NCI-H1092 (cell line): ENCODE measurements at regions not wholly inside any gene's neighbourhood (a gene's known extent, or its start where the extent isn't known, plus 50 kb on each side); places are given as distances from the start of the nearest gene placed in this dataset.

Experiments
- DNase-seq: peaks from one replicate; lab custom pipeline; 2025; lab: John Stamatoyannopoulos, UW

DNA sequence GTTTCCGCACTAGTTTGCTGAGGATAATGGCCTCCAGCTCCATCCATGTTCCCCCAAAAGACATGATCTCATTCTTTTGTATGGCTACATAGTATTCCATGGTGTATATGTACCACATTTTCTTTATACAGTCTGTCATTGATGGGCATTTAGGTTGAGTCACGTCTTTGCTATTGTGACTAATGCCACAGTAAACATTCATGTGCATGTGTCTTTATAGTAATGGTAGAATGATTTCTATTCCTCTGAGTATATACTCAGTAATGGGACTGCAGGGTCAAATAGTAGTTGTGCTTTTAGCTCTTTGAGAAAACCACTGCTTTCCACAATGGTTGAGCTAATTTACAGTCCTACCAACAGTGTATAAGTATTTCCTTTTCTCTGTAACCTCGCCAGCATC is 78.3 kb upstream of the BCL9 start:
- DNase-seq: no peak

DNA sequence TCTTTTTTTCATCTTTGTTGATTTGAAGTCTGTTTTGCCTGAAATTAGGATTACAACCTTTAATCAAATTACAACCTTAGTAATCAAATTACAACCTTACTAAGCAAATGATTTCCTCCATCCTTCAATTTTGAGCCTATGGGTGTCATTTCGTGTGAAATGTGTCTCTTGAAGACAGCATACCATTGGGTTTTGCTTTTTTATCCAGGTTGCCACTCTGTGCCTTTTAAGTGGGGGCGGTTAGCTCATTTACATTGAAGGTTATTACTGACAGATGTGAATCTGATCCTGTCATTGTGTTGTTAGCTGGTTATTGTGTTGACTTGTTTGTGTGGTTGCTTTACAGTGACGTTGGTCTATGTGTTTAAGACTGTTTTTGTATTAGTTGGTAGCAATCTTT is 74.8 kb upstream of the BCL9 start:
- no peak for DNase-seq

DNA sequence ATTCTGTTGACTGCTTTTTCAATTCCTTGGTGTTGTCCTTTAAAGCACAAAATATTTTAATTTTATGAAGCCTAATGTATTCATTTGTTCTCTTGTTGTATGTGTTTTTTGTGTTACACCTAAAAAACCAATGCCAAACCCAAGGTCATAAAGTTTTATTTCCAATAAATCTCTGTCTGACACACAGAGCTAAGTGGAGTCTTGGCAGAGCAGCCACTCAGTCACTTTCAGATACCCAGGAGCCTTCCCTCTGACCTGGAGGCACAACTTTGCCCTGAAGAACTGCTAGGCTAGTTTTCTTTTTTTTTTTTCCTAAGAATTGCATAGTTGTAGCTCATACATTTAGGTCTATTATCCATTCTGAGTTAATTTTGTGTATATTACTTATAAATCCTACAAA is 71.2 kb upstream of the BCL9 start:
- DNase-seq: no peak

GRCh38 chr1:147472489-147472888 is 68.8 kb upstream of the BCL9 start:
- DNase-seq: no peak

- DNase-seq: no peak
These were observed 68.2 kb upstream of the BCL9 start for GRCh38 chr1:147472966-147473732.

GRCh38 chr1:147473733-147474049 is 67.6 kb upstream of the BCL9 start:
- no peak for DNase-seq

GRCh38 chr1:147475488-147475887 is 65.8 kb upstream of the BCL9 start:
- no peak for DNase-seq

GRCh38 chr1:147478521-147478920 is 62.8 kb upstream of the BCL9 start:
- DNase-seq: no peak

- DNase-seq: no peak
These were observed 61.3 kb upstream of the BCL9 start for GRCh38 chr1:147479864-147480564.

DNA sequence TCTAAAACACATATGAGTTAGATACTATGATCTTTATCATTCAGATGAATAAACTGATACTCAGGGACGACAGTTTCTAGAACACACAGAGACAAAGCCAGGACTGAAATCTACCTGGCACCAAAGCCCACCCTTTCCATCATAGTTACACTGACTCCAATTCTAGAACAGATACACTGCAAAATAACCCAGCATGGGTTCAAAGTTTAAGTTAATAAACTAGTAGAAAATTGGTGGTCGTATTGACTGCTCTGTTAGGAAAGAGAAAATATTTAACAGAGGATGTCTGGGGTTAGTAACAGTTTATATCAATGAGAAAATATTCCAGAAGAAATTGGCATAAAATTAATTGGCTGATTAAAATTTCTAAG is 60.8 kb upstream of the BCL9 start:
- DNase-seq: no peak

- no peak for DNase-seq
These were observed 54.2 kb upstream of the BCL9 start for GRCh38 chr1:147486876-147487656.

DNA sequence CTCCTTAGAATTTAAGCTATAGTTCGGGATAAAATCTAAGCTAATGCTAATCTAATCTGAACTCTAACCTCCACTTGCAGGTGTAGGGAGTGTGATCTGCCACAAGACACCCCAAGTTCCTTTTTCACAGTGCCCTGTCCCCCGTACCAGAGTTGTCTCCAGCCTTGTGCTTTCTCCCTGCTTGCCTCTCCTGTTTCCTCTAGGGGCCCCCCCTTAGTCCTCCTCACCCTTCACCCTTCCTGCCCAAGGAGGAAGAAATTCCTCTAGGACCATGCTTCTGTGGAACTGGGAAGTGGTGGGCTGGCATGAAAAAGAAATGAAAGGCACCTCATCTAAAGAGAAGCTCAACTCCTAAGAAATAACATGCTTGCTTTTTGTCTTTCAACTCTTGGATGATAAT is 50.2 kb upstream of the BCL9 start:
- no peak for DNase-seq
